BJ (cell line): ENCODE measurements at regions not wholly inside any gene's neighbourhood (a gene's known extent, or its start where the extent isn't known, plus 50 kb on each side); places are given as distances from the start of the nearest gene placed in this dataset.
"Not testable (repeated sequence)": the region's sequence is repeated elsewhere in the genome, so short reads cannot be mapped to it uniquely, and the experiment has no call there.

Experiments used
- CTCF ChIA-PET: fragments of 350-600 bp; formaldehyde crosslinking; extraction: SDS; loops from one replicate; lab custom pipeline; 2021; ENCODE audit warnings: antibody characterized with exemption, inconsistent platforms; lab: Yijun Ruan, JAX
- POLR2A ChIA-PET: fragments of 300-600 bp; sonication (Branson Sonifier 250); formaldehyde crosslinking; extraction: SDS; loops from one replicate; lab custom pipeline; 2021; ENCODE audit warnings: antibody characterized with exemption; lab: Charles Lee
- DNase-seq: peaks from one replicate; pipeline ENCODE4 v3.0.0-alpha.2; 2011; ENCODE audit warnings: low read depth
- H3K27me3 ChIP-seq: 2 replicates; pipeline ENCODE4 v1.6.0; 2011; ENCODE audit warnings: low read length; ENCODE audit not compliant: control insufficient read depth, insufficient read depth
- H3K36me3 ChIP-seq: 2 replicates; pipeline ENCODE4 v1.5.1; 2011; ENCODE audit warnings: low read length; ENCODE audit not compliant: control insufficient read depth, insufficient read depth
- H3K4me3 ChIP-seq: 2 replicates; pipeline ENCODE4 v1.5.1; 2011; ENCODE audit warnings: low read depth, mild to moderate bottlenecking, control low read depth, low read length
- CTCF ChIP-seq: IDR thresholded peaks from 2 replicates; pipeline ENCODE4 v1.5.1; 2011; ENCODE audit warnings: low read depth, mild to moderate bottlenecking, control low read depth, inconsistent platforms, low read length, moderate library complexity; ENCODE audit not compliant: insufficient read depth

GRCh38 chr13:55577847-55578210 is 1562.9 kb upstream of the PRR20A start:
- Histone ChIP-seq H3K36me3 (no peaks in the 10 kb centered on the region), H3K4me3 (no peak overlapping the region), H3K27me3 (no peaks in the 10 kb centered on the region)
- ChIA-PET POLR2A (no interaction called here), CTCF (no interaction called here)
- no peak for TF ChIP-seq CTCF
- DNase-seq = no peak

GRCh38 chr13:55582294-55582693 is 1558.4 kb upstream of the PRR20A start:
- CTCF ChIA-PET, H3K4me3 ChIP-seq, POLR2A ChIA-PET, H3K36me3 ChIP-seq, DNase-seq, H3K27me3 ChIP-seq: not testable (repeated sequence)

GRCh38 chr13:55583953-55584593 is 1556.6 kb upstream of the PRR20A start:
- H3K36me3 ChIP-seq = no peaks in the 10 kb centered on the region
- CTCF ChIA-PET = no interaction called here
- no peaks in the 10 kb centered on the region for H3K27me3 ChIP-seq
- no peak overlapping the region for H3K4me3 ChIP-seq
- POLR2A ChIA-PET = no interaction called here
- no peak for TF ChIP-seq CTCF
- DNase-seq = no peak

GRCh38 chr13:55602784-55603183 is 1537.9 kb upstream of the PRR20A start:
- no peak for DNase-seq
- Histone ChIP-seq H3K36me3 (no peaks in the 10 kb centered on the region), H3K27me3 (no peaks in the 10 kb centered on the region), H3K4me3 (no peak overlapping the region)
- ChIA-PET POLR2A (no interaction called here), CTCF (no interaction called here)
- no peak for TF ChIP-seq CTCF

- CTCF ChIA-PET = no interaction called here
- TF ChIP-seq CTCF = no peak
- H3K27me3 ChIP-seq = no peaks in the 10 kb centered on the region
- H3K4me3 ChIP-seq = no peak overlapping the region
- no peak for DNase-seq
- POLR2A ChIA-PET = no interaction called here
- no peaks in the 10 kb centered on the region for H3K36me3 ChIP-seq
These were observed 1534.6 kb upstream of the PRR20A start for GRCh38 chr13:55606045-55606665.
